HFF-Myc (cell line): ENCODE measurements at regions not wholly inside any gene's neighbourhood (a gene's known extent, or its start where the extent isn't known, plus 50 kb on each side); places are given as distances from the start of the nearest gene placed in this dataset.
A peak's percentile ranks its signal among the peaks of the same experiment; 100 is the strongest.
"Not testable (repeated sequence)": the region's sequence is repeated elsewhere in the genome, so short reads cannot be mapped to it uniquely, and the experiment has no call there.

Experiments used
- DNase-seq: peaks from one replicate; pipeline ENCODE4 v3.0.0-alpha.2; 2011; ENCODE audit warnings: low read depth; ENCODE audit errors: extremely low read depth
- H3K4me3 ChIP-seq: replicated peaks from 2 replicates; pipeline ENCODE4 v1.5.1; 2011; ENCODE audit warnings: low read depth, mild to moderate bottlenecking, control low read depth, low read length
- TF ChIP-seq, protein P1 (sequence below): IDR thresholded peaks from 2 replicates; pipeline ENCODE4 v1.5.1; 2012; ENCODE audit warnings: mild to moderate bottlenecking, low read depth, low read length, control low read depth; ENCODE audit errors: missing control alignments

DNA sequence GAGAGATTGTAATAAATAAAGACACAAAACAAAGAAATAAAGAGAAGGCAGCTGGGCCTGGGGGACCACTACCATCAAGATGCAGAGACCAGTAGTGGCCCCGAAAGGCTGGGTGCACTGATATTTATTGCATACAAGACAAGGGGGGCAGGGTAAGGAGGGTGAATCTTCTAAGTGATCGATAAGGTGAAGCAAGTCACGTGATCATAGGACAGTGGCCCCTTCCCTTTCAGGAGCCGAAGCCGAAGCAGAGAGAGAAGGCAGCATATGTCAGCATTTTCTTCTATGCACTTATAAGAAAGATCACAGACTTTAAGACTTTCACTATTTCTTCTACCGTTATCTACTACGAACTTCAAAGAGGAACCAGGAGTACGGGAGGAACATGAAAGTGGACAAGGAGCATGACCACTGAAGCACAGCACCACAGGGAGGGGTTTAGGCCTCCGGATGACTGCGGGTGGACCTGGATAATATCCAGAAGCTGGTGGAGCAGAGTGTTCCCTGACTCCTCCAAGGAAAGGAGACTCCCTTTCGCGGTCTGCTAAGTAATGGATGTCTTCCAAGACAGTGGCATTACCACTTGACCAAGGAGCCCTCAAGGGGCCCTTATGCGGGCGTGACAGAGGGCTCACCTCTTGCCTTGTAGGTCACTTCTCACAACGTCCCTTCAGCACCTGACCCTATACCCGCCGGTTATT, 126.4 kb downstream of the RBM46 start:
- not testable (repeated sequence) for DNase-seq, H3K4me3 ChIP-seq

DNA sequence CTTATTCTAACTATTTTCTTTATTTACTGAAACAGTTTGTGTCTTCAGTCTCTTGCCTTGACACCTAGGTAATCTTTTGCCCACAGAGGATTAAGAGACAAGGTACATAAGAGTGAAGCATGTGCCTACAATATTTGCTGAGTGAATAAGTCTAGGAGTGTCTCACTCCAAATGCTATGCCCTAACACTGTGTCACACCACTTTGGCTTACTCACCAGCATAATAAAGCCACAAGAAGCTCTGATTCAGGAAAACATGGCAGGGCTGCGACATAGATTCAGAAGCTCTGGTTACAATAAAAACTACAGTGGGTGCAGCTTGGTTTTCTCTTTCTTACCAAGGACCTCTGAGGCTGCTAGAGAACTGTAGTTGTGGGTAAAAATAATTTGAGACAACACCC, 127.1 kb downstream of the RBM46 start:
- TF ChIP-seq, protein P1, sequence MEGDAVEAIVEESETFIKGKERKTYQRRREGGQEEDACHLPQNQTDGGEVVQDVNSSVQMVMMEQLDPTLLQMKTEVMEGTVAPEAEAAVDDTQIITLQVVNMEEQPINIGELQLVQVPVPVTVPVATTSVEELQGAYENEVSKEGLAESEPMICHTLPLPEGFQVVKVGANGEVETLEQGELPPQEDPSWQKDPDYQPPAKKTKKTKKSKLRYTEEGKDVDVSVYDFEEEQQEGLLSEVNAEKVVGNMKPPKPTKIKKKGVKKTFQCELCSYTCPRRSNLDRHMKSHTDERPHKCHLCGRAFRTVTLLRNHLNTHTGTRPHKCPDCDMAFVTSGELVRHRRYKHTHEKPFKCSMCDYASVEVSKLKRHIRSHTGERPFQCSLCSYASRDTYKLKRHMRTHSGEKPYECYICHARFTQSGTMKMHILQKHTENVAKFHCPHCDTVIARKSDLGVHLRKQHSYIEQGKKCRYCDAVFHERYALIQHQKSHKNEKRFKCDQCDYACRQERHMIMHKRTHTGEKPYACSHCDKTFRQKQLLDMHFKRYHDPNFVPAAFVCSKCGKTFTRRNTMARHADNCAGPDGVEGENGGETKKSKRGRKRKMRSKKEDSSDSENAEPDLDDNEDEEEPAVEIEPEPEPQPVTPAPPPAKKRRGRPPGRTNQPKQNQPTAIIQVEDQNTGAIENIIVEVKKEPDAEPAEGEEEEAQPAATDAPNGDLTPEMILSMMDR = no peak
- H3K4me3 ChIP-seq = no peak overlapping the region
- DNase-seq = no peak

DNA sequence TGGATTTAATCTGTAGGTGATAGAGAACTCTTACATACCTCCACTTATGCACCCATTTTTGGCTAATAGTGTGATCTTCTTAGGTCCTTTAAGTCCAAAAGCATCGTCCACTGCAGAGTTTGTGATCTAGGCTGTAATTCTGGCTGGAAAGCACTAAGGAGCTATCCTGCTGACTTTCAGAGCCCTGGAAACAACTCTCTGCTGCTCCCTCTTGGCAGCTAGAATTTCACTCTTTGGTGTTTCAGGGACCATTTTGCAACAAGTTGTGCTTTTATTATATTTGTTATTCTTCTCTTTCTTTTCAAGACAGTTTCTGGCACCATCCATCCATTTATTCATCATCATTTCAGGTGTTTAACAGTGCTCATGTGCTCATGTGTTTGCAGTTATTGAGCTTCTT, 130.0 kb downstream of the RBM46 start:
- H3K4me3 ChIP-seq = no peak overlapping the region
- TF ChIP-seq, protein P1 = no peak
- DNase-seq = no peak

DNA sequence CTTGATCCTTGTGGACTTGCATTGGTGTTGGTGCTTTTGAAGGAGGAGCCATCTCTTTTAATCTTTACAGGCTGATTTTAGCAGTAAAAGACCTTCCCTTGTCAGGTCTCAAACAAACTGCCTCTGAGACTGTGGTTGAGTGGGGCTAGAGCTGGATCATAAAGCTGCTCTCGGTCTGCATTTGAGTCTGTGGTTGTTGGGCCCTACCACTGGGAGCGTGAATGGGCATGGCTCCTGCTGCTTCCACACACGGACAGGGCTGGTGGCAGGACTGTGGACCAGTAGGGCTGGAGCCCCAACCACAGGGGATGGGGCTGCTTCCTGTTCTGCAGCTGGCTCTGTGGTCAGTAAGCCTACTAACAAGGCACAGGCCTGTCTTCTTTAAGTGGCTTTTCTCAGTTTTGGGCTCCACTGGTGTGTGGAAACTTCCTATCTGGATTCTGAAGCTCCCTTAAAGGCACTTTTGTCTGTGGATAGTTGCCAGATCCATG, 130.6 kb downstream of the RBM46 start:
- TF ChIP-seq, protein P1 = no peak
- H3K4me3 ChIP-seq = no peak overlapping the region
- DNase-seq = no peak

DNA sequence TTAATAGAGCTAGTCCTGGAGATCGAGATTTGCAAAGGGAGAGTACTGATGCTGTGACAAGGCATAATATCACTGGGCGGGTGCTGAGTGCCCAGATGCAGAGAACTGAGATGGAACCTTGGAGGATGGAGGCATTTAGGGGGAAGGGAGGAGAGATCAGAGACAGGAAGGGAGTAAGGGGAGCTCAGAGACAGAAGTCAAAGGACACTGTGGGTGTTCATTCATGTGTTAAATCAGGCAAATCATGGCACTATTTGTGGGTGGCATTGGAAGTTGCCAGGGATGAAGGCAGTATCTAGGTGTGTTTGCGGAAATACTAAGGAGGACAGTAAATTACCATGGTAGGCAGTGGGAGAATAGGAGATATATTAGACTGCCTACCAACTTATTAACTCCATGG, 135.0 kb downstream of the RBM46 start:
- no peak overlapping the region for H3K4me3 ChIP-seq
- TF ChIP-seq, protein P1 = no peak
- DNase-seq = no peak

DNA sequence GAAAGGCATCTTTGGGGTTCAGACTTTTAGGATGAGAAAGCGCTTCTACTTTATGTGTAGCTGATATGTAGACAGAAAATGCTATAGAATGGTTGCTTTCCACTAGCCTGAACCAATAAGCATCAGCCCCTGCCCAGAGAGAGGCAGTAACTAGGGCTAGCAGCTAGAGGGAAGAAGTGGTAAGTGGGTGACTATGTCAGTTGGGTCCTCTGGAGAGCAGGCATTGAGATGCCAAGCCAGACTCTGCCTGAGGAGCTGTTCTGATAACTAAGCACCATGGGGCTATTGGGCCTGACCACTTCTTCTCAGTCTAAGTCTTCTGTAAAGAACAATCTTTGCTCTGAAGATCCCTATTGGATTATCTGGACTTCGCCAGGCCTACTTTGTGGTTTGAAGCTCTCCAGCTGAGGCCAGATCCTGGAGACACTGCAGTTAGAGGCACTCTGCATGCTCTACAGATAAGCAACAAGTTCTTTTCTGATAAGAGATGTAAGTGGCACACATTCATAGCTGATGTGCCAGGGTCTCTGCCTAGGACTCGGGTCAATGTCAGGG, 146.1 kb downstream of the RBM46 start:
- TF ChIP-seq, protein P1 = no peak
- no peak overlapping the region for H3K4me3 ChIP-seq
- DNase-seq = no peak

DNA sequence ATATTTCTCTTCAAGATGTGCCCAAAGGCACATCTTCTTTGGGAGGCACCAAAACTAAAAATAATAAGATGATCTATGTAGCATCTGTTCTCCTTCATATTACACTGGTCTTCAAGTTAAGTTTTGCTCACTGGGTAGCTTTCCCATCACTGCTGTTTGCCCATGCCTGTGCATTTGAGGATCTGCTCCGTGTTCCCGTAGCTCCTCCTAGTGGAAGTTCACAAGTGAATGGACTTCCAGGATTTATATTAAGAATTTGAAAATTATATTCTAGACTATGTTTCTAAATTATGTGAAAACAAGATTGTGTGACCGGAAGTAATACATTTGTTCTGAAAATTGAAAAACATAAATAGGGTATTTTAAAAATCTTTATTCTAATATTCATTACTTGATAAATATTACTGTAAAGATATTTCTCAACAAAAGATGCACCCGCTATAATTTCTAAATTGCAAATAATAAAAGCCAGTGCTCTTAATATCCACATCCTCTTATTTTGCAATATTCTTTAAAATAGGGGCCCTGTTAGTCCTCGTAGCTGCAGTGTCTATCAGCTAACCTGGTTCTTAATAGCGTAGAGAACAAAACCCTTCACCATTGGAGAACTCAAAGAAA, 147.7 kb downstream of the RBM46 start:
- DNase-seq = peak; percentile 14
- H3K4me3 ChIP-seq = no peak overlapping the region
- TF ChIP-seq, protein P1 = peak; percentile 52
